ENCODE measurements at regions not wholly inside any gene's neighbourhood (a gene's known extent, or its start where the extent isn't known, plus 50 kb on each side); places are given as distances from the start of the nearest gene placed in this dataset.
"Not testable (repeated sequence)": the region's sequence is repeated elsewhere in the genome, so short reads cannot be mapped to it uniquely, and the experiment has no call there.

DNA sequence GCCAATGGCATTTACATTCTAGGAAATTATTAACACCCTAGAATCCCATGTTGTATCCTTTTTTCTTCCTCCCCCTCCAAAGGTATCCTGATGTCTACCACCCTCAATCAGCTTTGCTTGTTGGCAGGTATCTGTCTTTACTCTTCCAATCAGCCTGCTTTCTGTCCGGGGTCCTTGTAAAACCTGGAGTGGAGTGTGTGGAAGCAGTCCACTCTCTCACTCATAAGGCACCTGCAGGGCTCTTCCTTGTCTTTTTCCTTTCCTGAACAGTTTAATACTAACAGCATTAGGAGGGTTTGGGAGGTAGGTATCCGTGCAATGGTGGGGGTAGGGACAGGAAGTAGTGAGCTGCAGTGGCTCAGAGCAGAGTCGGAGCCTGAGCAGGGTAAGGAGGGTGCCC, 193.4 kb downstream of the BARX2 start (continued):
- TF ChIP-seq, protein P1, sequence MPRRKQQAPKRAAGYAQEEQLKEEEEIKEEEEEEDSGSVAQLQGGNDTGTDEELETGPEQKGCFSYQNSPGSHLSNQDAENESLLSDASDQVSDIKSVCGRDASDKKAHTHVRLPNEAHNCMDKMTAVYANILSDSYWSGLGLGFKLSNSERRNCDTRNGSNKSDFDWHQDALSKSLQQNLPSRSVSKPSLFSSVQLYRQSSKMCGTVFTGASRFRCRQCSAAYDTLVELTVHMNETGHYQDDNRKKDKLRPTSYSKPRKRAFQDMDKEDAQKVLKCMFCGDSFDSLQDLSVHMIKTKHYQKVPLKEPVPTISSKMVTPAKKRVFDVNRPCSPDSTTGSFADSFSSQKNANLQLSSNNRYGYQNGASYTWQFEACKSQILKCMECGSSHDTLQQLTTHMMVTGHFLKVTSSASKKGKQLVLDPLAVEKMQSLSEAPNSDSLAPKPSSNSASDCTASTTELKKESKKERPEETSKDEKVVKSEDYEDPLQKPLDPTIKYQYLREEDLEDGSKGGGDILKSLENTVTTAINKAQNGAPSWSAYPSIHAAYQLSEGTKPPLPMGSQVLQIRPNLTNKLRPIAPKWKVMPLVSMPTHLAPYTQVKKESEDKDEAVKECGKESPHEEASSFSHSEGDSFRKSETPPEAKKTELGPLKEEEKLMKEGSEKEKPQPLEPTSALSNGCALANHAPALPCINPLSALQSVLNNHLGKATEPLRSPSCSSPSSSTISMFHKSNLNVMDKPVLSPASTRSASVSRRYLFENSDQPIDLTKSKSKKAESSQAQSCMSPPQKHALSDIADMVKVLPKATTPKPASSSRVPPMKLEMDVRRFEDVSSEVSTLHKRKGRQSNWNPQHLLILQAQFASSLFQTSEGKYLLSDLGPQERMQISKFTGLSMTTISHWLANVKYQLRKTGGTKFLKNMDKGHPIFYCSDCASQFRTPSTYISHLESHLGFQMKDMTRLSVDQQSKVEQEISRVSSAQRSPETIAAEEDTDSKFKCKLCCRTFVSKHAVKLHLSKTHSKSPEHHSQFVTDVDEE (CRISPR knock-in tag; IDR thresholded peaks at IDR 0.05), result no peak
- TF ChIP-seq, protein P2, sequence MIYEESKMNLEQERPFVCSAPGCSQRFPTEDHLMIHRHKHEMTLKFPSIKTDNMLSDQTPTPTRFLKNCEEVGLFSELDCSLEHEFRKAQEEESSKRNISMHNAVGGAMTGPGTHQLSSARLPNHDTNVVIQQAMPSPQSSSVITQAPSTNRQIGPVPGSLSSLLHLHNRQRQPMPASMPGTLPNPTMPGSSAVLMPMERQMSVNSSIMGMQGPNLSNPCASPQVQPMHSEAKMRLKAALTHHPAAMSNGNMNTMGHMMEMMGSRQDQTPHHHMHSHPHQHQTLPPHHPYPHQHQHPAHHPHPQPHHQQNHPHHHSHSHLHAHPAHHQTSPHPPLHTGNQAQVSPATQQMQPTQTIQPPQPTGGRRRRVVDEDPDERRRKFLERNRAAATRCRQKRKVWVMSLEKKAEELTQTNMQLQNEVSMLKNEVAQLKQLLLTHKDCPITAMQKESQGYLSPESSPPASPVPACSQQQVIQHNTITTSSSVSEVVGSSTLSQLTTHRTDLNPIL (CRISPR knock-in tag; IDR thresholded peaks at IDR 0.05; ENCODE audit: low read depth), result no peak
- TF ChIP-seq TCF4 (CRISPR knock-in tag; IDR thresholded peaks at IDR 0.05; ENCODE audit: borderline replicate concordance) (no peak), ESRRG (CRISPR knock-in tag; IDR thresholded peaks at IDR 0.05) (no peak), CSRNP3 (CRISPR knock-in tag; IDR thresholded peaks at IDR 0.05) (no peak), ZFP30 (CRISPR knock-in tag; IDR thresholded peaks at IDR 0.05) (no peak), ZNF8 (CRISPR knock-in tag; IDR thresholded peaks at IDR 0.05) (no peak), RARB (CRISPR knock-in tag; IDR thresholded peaks at IDR 0.05) (no peak), PPARA (CRISPR knock-in tag; IDR thresholded peaks at IDR 0.05; ENCODE audit: borderline replicate concordance) (no peak), OSR1 (CRISPR knock-in tag; IDR thresholded peaks at IDR 0.05) (no peak), ZNF70 (CRISPR knock-in tag; IDR thresholded peaks at IDR 0.05) (no peak)

- not testable (repeated sequence) for ATAC-seq
Measured at GRCh38 chr11:129572667-129573066, 197.0 kb downstream of the BARX2 start.

- ATAC-seq, result no peak
- TF ChIP-seq CSRNP3 (CRISPR knock-in tag; IDR thresholded peaks at IDR 0.05) (no peak), TOX (CRISPR knock-in tag; IDR thresholded peaks at IDR 0.05; ENCODE audit: borderline replicate concordance) (no peak), BACH2 (CRISPR knock-in tag; IDR thresholded peaks at IDR 0.05; ENCODE audit: borderline replicate concordance) (no peak), CSDC2 (CRISPR knock-in tag; IDR thresholded peaks at IDR 0.05) (no peak), ZFP30 (CRISPR knock-in tag; IDR thresholded peaks at IDR 0.05) (no peak), SNAI2 (CRISPR knock-in tag; IDR thresholded peaks at IDR 0.05) (no peak), ZFP3 (CRISPR knock-in tag; IDR thresholded peaks at IDR 0.05) (no peak), POU6F1 (CRISPR knock-in tag; IDR thresholded peaks at IDR 0.05; ENCODE audit: borderline replicate concordance, low read depth) (no peak)
- TF ChIP-seq, protein P2 (CRISPR knock-in tag; IDR thresholded peaks at IDR 0.05; ENCODE audit: low read depth), result no peak
Measured at GRCh38 chr11:129573161-129573560, 197.5 kb downstream of the BARX2 start.

DNA sequence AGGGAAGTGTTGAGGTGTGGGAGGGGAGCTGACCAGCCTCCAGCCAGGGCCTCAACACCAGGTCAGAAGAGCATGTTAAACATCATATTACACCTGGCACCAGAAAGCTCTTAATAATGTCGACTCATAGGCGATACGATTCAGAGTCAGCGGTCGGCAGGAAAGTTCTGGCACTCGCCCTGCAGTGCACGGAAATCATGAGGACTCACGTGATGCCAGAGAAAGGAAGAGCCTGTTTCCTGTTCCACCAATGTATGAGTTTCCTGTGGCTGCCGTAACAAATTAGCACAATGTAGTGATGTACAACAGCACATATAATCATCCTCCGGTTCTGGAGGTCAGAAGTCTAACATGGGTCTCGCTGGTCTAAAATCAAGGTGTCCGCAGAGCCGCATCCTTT, 198.8 kb downstream of the BARX2 start:
- TF ChIP-seq ARNTL (CRISPR knock-in tag; IDR thresholded peaks at IDR 0.05; ENCODE audit: borderline replicate concordance, low read depth), result no peak
- no peak for TF ChIP-seq ISL1 (CRISPR knock-in tag; IDR thresholded peaks at IDR 0.05)
- TF ChIP-seq ZNF70 (CRISPR knock-in tag; IDR thresholded peaks at IDR 0.05), result no peak
- TF ChIP-seq CSRNP3 (CRISPR knock-in tag; IDR thresholded peaks at IDR 0.05), result no peak
- TF ChIP-seq BACH2 (CRISPR knock-in tag; IDR thresholded peaks at IDR 0.05; ENCODE audit: borderline replicate concordance), result no peak
- TF ChIP-seq ZNF565 (CRISPR knock-in tag; conservative IDR thresholded peaks at IDR 0.05; ENCODE audit: low read depth), result no peak
- no peak for TF ChIP-seq TCF4 (CRISPR knock-in tag; IDR thresholded peaks at IDR 0.05; ENCODE audit: borderline replicate concordance)
- no peak for TF ChIP-seq SNAI2 (CRISPR knock-in tag; IDR thresholded peaks at IDR 0.05)
- TF ChIP-seq ZNF8 (CRISPR knock-in tag; IDR thresholded peaks at IDR 0.05), result no peak
- ATAC-seq, result no peak
